ENCODE measurements at regions not wholly inside any gene's neighbourhood (a gene's known extent, or its start where the extent isn't known, plus 50 kb on each side); places are given as distances from the start of the nearest gene placed in this dataset.

- DNase-seq (ENCODE audit: low read depth) = no peak
Observed at GRCh38 chr5:15206133-15206532, 293.8 kb upstream of the FBXL7 start.

DNA sequence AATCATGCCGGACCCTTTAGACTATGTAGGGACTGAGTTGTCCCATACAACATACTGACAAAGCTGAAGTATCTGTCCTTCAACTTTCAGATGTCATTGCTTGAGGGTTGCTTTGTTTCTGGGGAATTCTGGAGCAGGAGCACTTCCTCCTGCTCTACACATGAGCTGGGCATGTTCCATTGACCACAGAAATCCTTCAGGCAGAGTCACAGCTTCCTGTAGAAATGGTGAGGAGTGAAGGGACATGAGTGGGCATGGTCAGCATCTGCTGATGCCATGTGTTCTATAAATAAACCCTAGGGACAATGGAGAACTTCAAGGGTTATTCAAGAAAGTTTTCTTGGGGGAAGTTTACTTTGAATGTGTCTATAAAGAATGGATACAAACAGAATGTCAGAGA lies 296.6 kb upstream of the FBXL7 start:
- DNase-seq (ENCODE audit: low read depth) = no peak

GRCh38 chr5:15191012-15191411 lies 309.0 kb upstream of the FBXL7 start:
- DNase-seq (ENCODE audit: low read depth) = no peak

DNA sequence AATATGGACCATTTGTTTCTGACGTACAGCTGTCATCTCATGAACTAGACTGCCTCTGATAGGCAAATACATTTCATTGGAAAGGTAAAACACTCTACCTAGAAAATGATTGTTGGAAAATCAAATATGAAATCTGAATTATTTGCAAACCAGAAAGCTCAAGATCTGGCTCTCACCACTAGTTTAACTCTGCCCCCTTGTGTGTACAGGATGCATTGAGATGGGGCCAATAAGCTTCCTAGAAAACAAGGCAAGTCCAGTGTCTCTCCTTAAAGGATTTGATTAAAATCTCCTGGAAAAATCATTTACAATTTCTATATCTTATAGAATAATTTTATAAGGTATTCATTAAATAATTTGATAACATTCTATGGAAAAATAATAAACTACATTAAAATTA lies 311.9 kb upstream of the ANKH start:
- DNase-seq (ENCODE audit: low read depth) = no peak

DNA sequence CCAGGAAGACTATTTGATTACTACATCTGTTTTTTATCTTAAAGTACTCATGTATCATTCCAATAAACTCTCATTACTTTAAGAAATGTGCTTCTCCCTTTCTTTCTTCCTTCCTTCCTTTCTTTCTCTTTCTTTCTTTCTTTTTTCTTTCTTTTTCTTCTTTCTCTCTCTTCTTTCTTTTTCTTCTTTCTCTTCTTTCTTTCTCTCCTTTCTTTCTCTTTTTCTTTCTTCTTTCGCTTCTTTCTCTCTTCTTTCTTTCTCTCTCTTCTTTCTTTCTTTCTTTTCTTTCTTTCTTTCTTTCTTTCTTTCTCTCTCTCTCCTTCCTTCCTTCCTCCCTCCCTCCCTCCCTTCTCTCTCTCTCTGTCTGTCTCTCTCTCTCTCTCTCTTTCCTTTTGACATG lies 298.6 kb upstream of the ANKH start:
- no peak for DNase-seq (ENCODE audit: low read depth)

- DNase-seq (ENCODE audit: low read depth) = no peak
Observed at GRCh38 chr5:15168358-15168757, 296.8 kb upstream of the ANKH start.

- DNase-seq (ENCODE audit: low read depth) = no peak
Observed at GRCh38 chr5:15160091-15160490, 288.5 kb upstream of the ANKH start.

GRCh38 chr5:15159606-15160005 lies 288.0 kb upstream of the ANKH start:
- DNase-seq (ENCODE audit: low read depth) = no peak

- DNase-seq (ENCODE audit: low read depth) = no peak
Observed at GRCh38 chr5:15142458-15142857, 270.9 kb upstream of the ANKH start.

GRCh38 chr5:15137414-15137813 lies 265.8 kb upstream of the ANKH start:
- DNase-seq (ENCODE audit: low read depth) = no peak

- no peak for DNase-seq (ENCODE audit: low read depth)
Observed at GRCh38 chr5:15135661-15136060, 264.1 kb upstream of the ANKH start.

GRCh38 chr5:15133456-15133965 lies 261.9 kb upstream of the ANKH start:
- DNase-seq (ENCODE audit: low read depth) = no peak

DNA sequence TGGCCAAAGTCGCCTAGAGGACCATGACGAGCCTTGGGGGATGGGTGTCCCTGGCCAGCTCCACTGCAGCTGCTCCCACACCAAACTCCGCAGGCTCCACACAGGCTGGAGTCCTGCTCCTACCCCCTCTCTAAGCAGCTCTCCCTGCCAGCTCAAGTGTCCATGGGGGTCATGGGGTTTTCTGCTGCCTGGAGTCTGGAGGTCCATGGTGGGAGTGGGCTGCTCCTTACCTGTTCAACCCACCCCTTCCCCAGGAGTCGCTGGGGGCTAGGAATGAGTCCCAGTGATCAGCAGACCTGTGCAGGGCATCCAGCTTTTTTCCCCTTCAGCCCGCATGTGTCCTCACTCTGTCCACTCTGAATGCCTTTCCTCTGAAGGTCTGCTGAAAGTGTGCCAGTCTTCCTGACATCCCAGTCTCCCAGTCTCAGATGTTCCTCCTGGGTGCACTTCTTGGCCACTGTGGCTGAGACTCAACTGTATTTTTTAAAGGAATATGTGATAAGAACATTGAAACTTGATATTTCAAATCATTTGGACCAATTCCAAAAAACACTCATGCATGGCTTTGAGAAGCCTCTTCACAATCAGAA lies 261.3 kb upstream of the ANKH start:
- no peak for DNase-seq (ENCODE audit: low read depth)

- DNase-seq (ENCODE audit: low read depth) = no peak
Observed at GRCh38 chr5:15131909-15132308, 260.3 kb upstream of the ANKH start.

DNA sequence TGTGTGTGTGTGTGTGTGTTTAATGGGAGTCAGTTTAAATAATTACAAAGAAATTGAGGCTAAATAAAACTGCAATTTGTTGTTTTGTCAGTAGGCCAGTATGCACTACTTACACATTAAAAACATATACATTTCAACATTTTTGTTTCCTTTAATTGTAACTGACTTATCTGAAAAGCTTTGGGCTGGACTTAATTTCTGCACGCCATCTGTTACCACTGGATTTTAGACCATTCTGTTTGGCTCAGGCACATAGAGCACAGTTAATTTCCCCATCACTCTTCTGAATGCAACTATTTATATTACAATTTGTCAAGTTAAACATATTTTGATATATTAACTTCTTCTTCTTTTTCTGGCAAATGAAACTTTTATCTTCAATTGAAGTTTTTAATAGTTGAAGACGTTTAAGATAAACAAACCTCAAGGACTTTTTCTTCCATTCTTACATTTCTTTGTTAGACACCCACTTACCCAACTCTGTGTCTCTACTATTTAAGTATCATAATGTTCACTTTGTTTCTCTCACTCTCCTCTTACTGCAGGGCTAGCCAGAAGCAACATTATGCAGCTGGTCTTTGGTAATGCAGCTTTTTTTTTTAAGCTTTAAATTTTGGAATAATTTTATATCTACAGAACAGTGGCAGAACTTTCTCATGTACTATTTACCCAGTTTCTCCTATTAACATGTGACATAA lies 253.4 kb upstream of the ANKH start:
- no peak for DNase-seq (ENCODE audit: low read depth)

DNA sequence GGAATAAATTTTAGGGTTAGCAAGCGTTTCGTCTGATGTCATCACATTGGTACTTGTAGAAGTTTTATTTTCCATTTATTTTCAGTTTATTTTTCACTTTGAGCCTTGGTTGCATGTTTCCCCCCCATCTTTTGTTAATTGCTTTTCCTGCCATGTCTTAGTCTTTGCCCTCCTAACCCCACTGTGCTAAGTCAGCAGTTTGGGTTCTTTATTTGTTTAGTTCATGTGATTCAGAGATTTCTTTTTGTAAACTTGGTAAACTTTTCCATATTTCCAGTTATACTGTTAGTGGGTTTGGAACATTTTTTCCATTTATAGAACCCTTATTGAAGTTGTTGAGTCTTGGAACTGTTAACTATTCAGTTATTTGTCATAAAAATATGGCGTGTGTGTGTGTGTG lies 252.9 kb upstream of the ANKH start:
- no peak for DNase-seq (ENCODE audit: low read depth)

GRCh38 chr5:15117688-15118087 lies 246.1 kb upstream of the ANKH start:
- DNase-seq (ENCODE audit: low read depth) = no peak

DNA sequence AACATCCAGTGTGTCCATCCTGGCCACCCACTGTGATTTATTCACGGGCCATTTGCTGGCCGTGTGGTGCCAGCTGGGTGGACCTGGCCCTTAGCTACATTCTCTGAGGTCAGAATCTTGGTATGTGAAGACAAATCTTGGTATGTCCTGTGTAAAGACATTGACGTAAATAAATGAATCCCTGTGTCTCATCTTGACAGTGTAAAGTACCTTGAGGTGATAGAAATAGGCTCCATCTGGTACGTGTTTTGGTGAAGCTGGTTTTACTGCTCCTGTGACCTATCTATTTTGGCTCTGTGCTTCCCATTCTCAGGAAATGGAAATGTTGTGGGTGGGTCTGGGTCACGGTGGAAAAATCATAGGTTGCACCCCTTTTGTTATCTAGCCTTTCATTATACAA lies 245.4 kb upstream of the ANKH start:
- no peak for DNase-seq (ENCODE audit: low read depth)

GRCh38 chr5:15106530-15107283 lies 235.1 kb upstream of the ANKH start:
- DNase-seq (ENCODE audit: low read depth) = no peak

DNA sequence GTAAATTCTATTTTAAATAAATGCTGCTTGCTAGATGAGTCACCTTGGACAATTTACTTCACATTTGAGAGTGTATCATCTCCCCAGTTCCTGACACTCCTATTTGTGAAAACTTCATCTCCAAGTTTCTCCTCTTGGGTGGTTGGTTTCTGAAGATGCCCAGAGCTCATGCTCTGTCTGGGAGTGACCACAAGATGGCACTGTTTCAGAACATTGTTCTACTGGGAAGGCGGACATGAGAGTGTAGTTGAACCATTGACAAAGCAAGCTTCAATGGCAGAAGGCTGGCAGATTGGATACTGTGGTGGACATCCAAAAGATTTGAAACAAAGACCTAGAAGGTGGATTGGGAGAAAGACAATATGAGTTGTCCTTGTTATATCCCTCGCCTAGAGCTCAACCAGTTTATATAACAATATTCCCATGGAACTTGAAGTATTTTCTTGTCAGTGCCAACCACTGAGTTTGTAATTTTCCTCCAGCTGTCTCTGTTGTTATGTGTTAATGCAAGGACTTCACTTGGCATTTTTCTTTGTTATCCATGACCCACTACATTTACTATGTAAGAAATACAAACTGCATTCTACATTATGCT lies 234.3 kb upstream of the ANKH start:
- no peak for DNase-seq (ENCODE audit: low read depth)

DNA sequence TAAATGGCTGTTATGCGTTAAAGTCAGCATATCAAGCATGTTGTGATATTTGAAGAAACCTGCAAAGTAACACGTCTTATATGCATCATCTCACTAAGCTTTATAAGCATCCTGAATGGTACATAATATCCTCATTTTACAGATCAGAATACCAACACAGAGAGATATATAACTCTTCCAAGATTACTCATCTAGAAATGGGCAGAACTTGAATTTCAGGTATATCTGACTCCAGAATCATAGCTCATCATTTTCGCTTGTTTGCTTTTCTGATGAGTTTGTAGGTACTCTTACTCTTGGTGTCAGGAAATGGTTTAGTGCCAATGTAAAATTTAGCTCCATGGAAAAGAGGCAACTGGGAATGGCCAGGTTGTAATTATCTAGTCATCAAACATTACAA lies 232.3 kb upstream of the ANKH start:
- no peak for DNase-seq (ENCODE audit: low read depth)

DNA sequence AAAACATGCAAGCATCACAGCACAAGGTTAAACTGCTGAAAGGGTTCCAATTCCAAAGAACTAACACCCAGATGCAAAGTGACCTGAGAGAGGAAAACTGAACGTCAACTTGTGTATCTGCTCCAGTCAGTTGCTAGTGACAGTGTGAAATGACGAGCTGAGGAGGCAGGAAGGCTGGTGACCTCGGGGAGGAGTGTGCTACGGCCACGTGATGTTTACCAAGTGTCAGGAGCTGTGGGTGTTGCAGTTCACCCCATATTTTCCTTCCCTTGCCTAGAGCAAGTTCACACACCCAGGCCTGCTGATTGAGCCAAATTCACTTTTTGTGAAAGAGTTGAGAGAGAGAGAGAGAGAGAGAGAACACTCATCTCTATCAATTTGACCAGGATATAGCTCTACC lies 231.6 kb upstream of the ANKH start:
- no peak for DNase-seq (ENCODE audit: low read depth)

GRCh38 chr5:15097552-15097951 lies 226.0 kb upstream of the ANKH start:
- DNase-seq (ENCODE audit: low read depth) = no peak

All from activated gamma-delta T cell treated with anti-CD3 and anti-CD28 coated beads, Interleukin-2, amount 50 U/mL, for 16 hours (primary cell).